ENCODE measurements at regions not wholly inside any gene's neighbourhood (a gene's known extent, or its start where the extent isn't known, plus 50 kb on each side); places are given as distances from the start of the nearest gene placed in this dataset.

DNA sequence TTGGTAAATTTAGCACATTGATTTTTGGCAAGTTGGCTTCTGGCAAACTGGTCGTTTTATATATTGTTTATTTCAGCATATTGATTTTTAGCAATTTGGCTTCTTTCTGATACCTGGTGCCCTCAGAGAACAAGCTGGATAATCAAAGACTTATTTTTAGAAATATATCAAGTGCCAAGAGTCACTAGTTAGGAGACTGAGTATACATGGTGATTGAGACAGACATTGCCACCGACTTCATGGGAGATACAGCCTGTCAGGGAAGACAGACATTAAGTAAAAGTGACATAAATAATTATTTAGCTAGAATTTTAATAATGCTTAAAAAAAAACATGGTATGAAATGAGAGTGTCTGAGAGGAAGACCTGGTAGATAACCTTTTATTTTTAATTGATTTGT, 242.3 kb upstream of the MTNR1B start:
- TF ChIP-seq, protein P1, sequence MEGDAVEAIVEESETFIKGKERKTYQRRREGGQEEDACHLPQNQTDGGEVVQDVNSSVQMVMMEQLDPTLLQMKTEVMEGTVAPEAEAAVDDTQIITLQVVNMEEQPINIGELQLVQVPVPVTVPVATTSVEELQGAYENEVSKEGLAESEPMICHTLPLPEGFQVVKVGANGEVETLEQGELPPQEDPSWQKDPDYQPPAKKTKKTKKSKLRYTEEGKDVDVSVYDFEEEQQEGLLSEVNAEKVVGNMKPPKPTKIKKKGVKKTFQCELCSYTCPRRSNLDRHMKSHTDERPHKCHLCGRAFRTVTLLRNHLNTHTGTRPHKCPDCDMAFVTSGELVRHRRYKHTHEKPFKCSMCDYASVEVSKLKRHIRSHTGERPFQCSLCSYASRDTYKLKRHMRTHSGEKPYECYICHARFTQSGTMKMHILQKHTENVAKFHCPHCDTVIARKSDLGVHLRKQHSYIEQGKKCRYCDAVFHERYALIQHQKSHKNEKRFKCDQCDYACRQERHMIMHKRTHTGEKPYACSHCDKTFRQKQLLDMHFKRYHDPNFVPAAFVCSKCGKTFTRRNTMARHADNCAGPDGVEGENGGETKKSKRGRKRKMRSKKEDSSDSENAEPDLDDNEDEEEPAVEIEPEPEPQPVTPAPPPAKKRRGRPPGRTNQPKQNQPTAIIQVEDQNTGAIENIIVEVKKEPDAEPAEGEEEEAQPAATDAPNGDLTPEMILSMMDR (IDR thresholded peaks at IDR 0.05), result no peak
- no peak for TF ChIP-seq ZFX (IDR thresholded peaks at IDR 0.05; ENCODE audit: borderline replicate concordance)
